Gastrocnemius medialis (tissue), 4 donors: ENCODE measurements at regions not wholly inside any gene's neighbourhood (a gene's known extent, or its start where the extent isn't known, plus 50 kb on each side); places are given as distances from the start of the nearest gene placed in this dataset.

ENCODE experiments used
- ATAC-seq, 2 donors: fragments of 150-250 bp; one replicate each; pipeline ENCODE4 v1.9.1; 2016
- DNase-seq, 2 donors: peaks; one replicate each; pipeline ENCODE4 v3.0.0-alpha.2; 2019
- H3K27ac ChIP-seq, 4 donors: fragments of 200-600 bp; sonication (generic); 1 replicate in 1 of 4; 2 replicates in 3 of 4; pipeline ENCODE4 v1.5.1; 2016 to 2018; ENCODE audit warnings: mild to moderate bottlenecking in 2 of 4, moderate library complexity in 1 of 4
- H3K27me3 ChIP-seq, 3 donors: fragments of 200-600 bp; sonication (generic) in 2 of 3; 1 replicate in 1 of 3; 2 replicates in 2 of 3; pipeline versions ENCODE4 v1.5.1 to v1.6.0; 2016 to 2019; ENCODE audit warnings: mild to moderate bottlenecking in 1 of 3, moderate library complexity in 1 of 3
- H3K36me3 ChIP-seq, 2 donors: fragments of 200-600 bp; sonication (generic) in 1 of 2; one replicate each; pipeline ENCODE4 v1.5.1; 2017 to 2018
- H3K4me1 ChIP-seq, 2 donors: fragments of 200-600 bp; sonication (generic) in 1 of 2; one replicate each; pipeline ENCODE4 v1.5.1; 2016 to 2017; ENCODE audit warnings: mild to moderate bottlenecking in 2 of 2
- H3K4me3 ChIP-seq, 4 donors: fragments of 200-600 bp; sonication (generic) in 3 of 4; 1 replicate in 1 of 4; 2 replicates in 3 of 4; pipeline ENCODE4 v1.5.1; 2016 to 2019; ENCODE audit warnings: mild to moderate bottlenecking in 2 of 4
- H3K9me3 ChIP-seq, 3 donors: fragments of 200-600 bp; sonication (generic) in 2 of 3; 1 replicate in 1 of 3; 2 replicates in 2 of 3; pipeline ENCODE4 v1.5.1; 2016 to 2019
- CTCF ChIP-seq, 5 experiments: fragments of 450-650 bp in 3 of 5; fragments of 200-600 bp in 2 of 5; sonication (generic) in 2 of 5; IDR thresholded peaks in 4 of 5; conservative IDR thresholded peaks in 1 of 5; 1 replicate in 4 of 5; 2 replicates in 1 of 5; pipeline ENCODE4 v1.5.1; 2016 to 2019; ENCODE audit warnings: antibody characterized with exemption in 5 of 5, mild to moderate bottlenecking in 3 of 5, moderate library complexity in 3 of 5
- POLR2A ChIP-seq, 2 donors: fragments of 450-650 bp; IDR thresholded peaks; one replicate each; pipeline ENCODE4 v1.6.1; 2017; ENCODE audit warnings: antibody characterized with exemption in 2 of 2, mild to moderate bottlenecking in 2 of 2, moderate library complexity in 2 of 2
- in situ Hi-C, 4 donors: fragments of 200-750 bp; cut with MboI; loops; one replicate each; pipeline versions ENCODE4 v1.15.0 to v1.8.0; 2017; ENCODE audit warnings: low sequenced_read_pairs in 4 of 4
- intact Hi-C: fragments of 100-400 bp; cut with DNase I; formaldehyde crosslinking; loops from one replicate; pipeline ENCODE4 v1.15.1; 2023; ENCODE audit warnings: low total_unique reads

- DNase-seq (no peak), ATAC-seq (no peak)
- H3K27ac ChIP-seq: no peak overlapping the region
- H3K36me3 ChIP-seq: no peaks in the 10 kb centered on the region
- H3K4me1 ChIP-seq: no peaks in the 10 kb centered on the region
- H3K27me3 ChIP-seq: no peaks in the 10 kb centered on the region
- in situ Hi-C loops: no loop called here
- TF ChIP-seq CTCF (IDR thresholded peaks at IDR 0.05 in 4 of 5, conservative IDR thresholded peaks at IDR 0.05 in 1 of 5): no peak
- no peak for TF ChIP-seq POLR2A (IDR thresholded peaks at IDR 0.05)
- H3K4me3 ChIP-seq: no peak overlapping the region
- H3K9me3 ChIP-seq: no peaks in the 10 kb centered on the region
- intact Hi-C loops: no loop called here
Observed at GRCh38 chr22:49076300-49077035, 751.2 kb downstream of the BRD1 start.

GRCh38 chr22:49075150-49075549 lies 752.5 kb downstream of the BRD1 start:
- Histone ChIP-seq H3K27me3 (no peaks in the 10 kb centered on the region), H3K9me3 (no peaks in the 10 kb centered on the region), H3K4me1 (no peaks in the 10 kb centered on the region), H3K27ac (no peak overlapping the region), H3K36me3 (no peaks in the 10 kb centered on the region), H3K4me3 (no peak overlapping the region)
- ATAC-seq: no peak
- DNase-seq: no peak
- intact Hi-C loops: no loop called here
- in situ Hi-C loops: no loop called here
- TF ChIP-seq POLR2A (IDR thresholded peaks at IDR 0.05): no peak
- TF ChIP-seq CTCF (IDR thresholded peaks at IDR 0.05 in 4 of 5, conservative IDR thresholded peaks at IDR 0.05 in 1 of 5): no peak

- no peaks in the 10 kb centered on the region for H3K36me3 ChIP-seq
- in situ Hi-C loops: no loop called here
- intact Hi-C loops: no loop called here
- H3K9me3 ChIP-seq: no peaks in the 10 kb centered on the region
- no peaks in the 10 kb centered on the region for H3K4me1 ChIP-seq
- no peak overlapping the region for H3K4me3 ChIP-seq
- TF ChIP-seq CTCF (IDR thresholded peaks at IDR 0.05 in 4 of 5, conservative IDR thresholded peaks at IDR 0.05 in 1 of 5): no peak
- TF ChIP-seq POLR2A (IDR thresholded peaks at IDR 0.05): no peak
- no peak overlapping the region for H3K27ac ChIP-seq
- no peak for DNase-seq
- ATAC-seq: no peak
- no peaks in the 10 kb centered on the region for H3K27me3 ChIP-seq
Observed at GRCh38 chr22:49073873-49074417, 753.7 kb downstream of the BRD1 start.

- Histone ChIP-seq H3K27ac (no peak overlapping the region), H3K27me3 (no peaks in the 10 kb centered on the region), H3K4me3 (no peak overlapping the region), H3K9me3 (no peaks in the 10 kb centered on the region), H3K4me1 (no peaks in the 10 kb centered on the region), H3K36me3 (no peaks in the 10 kb centered on the region)
- no peak for ATAC-seq
- TF ChIP-seq POLR2A (IDR thresholded peaks at IDR 0.05) (no peak), CTCF (IDR thresholded peaks at IDR 0.05 in 4 of 5, conservative IDR thresholded peaks at IDR 0.05 in 1 of 5) (no peak)
- in situ Hi-C loops (no loop called here), intact Hi-C loops (no loop called here)
- DNase-seq: no peak
Observed at GRCh38 chr22:49072996-49073645, 754.6 kb downstream of the BRD1 start.
